GM21526 (cell line): ENCODE measurements at regions not wholly inside any gene's neighbourhood (a gene's known extent, or its start where the extent isn't known, plus 50 kb on each side); places are given as distances from the start of the nearest gene placed in this dataset.
"Not testable (repeated sequence)": the region's sequence is repeated elsewhere in the genome, so short reads cannot be mapped to it uniquely, and the experiment has no call there.

Source experiments
- ATAC-seq: cut with Tn5 transposase; IDR thresholded peaks from one replicate; pipeline ENCODE4 v1.9.1; 2021; ENCODE audit warnings: moderate library complexity; ENCODE audit not compliant: unreplicated experiment, low FRiP score

- no peak for ATAC-seq
Measured at GRCh38 chr4:107562316-107562715, 157.7 kb downstream of the PAPSS1 start.

DNA sequence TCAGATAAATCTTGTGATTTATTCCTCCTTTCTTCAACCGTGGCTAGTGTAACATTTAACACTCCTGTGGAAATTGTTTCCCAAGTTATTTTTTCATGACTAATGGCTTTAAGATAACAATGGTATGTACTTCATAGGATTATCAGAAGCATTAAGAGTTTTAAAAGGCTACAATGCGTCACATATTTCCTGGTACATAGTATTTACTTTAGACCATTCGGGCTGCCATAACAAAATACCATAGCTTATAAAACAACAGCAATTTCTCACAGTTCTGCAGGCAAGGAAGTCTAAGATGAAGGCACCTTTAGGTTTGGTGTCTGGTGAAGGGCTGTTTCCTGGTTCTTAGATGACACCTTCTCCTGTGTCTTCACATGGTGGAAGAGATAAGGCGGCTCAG, 158.6 kb downstream of the PAPSS1 start:
- no peak for ATAC-seq

DNA sequence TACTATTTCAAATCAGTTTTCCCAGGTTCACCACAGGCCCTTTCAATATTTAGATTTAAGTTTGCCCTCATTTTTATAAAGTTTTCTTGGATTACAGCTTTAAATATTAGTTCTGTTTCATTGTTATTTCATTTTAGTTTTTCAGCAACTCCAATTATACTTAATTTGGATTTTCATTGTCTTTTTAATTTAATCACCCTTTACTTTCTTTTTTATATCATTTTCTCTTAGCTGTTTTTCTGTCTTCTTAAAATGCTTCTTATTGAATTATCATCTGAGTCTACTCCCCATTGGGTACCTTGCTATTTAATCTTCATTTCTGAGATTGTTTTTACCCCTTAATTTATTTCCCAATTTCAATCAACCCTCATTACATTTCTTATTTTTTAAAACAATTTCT, 160.4 kb downstream of the PAPSS1 start:
- no peak for ATAC-seq

DNA sequence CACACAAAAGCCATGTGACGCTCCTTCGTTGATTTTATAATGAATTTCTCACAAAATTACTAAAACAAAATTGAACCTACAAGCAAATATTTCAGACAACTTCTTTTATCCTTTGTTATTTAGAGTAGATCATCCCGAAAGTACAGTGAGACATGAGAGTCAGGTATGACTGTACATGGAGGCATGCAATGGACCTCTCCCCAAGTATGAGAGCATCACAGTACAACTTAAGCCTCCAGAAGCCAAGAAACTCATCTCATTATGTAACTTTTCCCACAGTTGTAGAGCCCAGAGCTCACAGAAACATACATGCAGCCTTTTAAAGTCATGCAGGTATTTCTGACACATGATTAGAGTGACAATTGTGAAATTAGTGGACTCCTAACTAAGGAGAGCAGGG, 167.7 kb downstream of the PAPSS1 start:
- no peak for ATAC-seq

- ATAC-seq: no peak
Measured at GRCh38 chr4:107548211-107548905, 171.7 kb downstream of the PAPSS1 start.

DNA sequence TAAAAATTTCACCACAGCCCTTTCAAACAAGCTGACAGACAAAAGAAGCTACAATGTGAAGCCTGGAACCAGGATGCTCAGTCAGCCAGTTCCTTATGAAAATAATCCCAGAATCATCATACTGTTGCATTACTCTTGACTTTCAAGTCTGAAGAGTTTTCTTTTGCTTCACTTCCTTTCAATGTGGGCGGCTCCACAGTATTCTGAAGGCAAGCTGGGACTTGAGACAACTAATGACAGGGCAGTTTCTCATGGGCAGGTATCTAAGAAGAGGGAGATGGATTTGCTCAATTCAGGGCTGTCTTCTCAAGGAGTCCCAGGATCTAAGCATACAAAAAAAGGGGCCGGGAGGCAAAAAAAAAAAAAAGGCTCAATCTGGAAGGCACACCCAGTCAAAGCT, 173.4 kb downstream of the PAPSS1 start:
- ATAC-seq: no peak

- ATAC-seq: no peak
Measured at GRCh38 chr4:107541511-107541910, 178.5 kb downstream of the PAPSS1 start.

DNA sequence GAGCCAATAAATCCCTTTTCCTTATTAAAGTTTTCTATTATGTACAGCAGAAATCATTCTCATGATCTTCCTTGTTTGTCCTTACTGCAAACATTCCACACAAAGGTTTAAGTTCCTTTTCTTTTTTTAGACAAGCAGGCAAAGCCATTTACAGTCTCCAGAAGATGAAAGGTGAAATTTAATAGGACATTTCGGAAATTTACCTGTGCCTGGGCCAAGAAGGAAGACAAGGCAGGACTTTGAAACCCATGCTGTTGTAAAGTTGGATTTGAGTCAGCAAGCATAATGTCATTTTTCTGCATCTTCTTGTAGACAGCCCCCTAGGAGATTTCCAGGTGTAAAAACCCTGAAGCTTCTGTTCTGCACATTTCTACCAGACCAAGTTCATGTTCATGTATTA, 188.1 kb downstream of the PAPSS1 start:
- ATAC-seq: no peak

- ATAC-seq: no peak
Measured at GRCh38 chr4:107520368-107520767, 199.7 kb downstream of the PAPSS1 start.

DNA sequence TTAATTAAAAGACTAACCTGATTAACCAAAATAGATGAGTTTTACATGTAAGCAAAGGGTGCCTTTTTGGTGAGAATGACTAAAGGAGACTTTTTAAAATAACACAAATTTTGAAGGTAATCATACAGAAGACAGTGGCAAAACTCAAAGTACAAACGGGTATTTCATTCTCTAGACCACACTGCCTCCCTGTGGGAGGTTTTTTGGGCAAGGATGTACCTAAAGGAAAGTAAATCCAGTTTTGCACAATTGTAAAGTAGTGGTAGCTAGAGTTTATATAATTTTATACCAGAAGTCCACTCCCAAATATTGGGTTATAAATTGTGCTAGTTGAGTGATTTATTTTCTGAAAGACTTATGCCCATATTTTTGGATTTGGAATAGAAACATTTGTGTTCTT, 201.0 kb downstream of the PAPSS1 start:
- no peak for ATAC-seq

DNA sequence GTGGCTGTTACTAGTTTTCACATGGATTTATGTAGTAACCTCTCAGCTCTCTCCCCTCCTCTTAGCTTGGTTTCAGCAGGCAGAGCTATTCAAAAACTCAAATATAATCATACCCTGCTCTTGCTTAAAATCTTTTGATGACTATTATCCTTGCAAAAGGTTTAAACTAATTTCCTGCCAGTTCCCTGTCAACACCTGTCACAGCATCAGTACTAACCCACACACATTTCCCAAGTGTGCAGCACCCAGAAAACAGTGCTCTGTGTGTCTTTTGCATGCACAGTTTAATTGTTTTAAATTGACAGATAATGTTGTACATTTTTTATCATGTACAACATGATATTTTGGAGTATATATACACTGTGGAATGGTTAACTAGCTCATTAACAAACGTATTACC, 202.0 kb downstream of the PAPSS1 start:
- ATAC-seq: no peak

- ATAC-seq: no peak
Measured at GRCh38 chr4:107512549-107512948, 207.5 kb downstream of the PAPSS1 start.

GRCh38 chr4:107509615-107510014, 210.4 kb downstream of the PAPSS1 start:
- no peak for ATAC-seq

GRCh38 chr4:107500551-107500950, 219.5 kb downstream of the PAPSS1 start:
- ATAC-seq: no peak

- no peak for ATAC-seq
Measured at GRCh38 chr4:107497054-107497453, 223.0 kb downstream of the PAPSS1 start.

GRCh38 chr4:107492566-107492965, 227.5 kb downstream of the PAPSS1 start:
- ATAC-seq: no peak

DNA sequence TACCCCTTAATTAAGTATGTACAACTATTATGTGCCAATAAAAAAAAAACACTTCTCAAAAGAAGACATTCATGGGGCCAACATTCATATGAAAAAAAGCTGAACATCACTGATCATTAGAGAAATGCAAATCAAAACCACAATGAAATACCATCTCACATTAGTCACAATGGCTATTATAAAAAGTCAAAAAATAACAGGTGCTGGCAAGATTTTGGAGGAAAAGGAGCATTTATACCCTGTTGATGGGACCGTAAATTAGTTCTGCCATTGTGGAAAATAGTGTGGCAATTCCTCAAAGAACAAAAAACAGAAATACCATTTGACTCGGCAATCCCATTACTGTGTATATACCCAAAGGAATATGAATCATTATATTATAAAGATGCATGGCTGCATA, 229.9 kb downstream of the PAPSS1 start:
- no peak for ATAC-seq

DNA sequence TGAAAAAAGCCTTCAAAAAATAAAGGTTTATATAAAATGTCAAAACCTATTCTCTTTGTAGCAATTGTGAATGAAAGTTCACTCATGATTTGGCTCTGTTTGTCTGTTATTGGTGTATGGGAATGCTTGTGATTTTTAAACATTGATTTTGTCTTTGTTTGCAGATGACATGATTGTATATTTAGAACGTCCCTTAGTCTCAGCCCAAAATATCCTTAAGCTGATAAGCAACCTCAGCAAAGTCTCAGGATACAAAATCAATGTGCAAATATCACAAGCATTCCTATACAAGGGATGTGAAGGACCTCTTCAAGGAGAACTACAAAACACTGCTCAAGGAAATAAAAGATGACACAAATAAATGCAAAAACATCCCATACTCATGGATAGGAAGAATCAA, 236.4 kb downstream of the PAPSS1 start:
- ATAC-seq: not testable (repeated sequence)

- no peak for ATAC-seq
Measured at GRCh38 chr4:107482546-107482945, 237.5 kb downstream of the PAPSS1 start.

DNA sequence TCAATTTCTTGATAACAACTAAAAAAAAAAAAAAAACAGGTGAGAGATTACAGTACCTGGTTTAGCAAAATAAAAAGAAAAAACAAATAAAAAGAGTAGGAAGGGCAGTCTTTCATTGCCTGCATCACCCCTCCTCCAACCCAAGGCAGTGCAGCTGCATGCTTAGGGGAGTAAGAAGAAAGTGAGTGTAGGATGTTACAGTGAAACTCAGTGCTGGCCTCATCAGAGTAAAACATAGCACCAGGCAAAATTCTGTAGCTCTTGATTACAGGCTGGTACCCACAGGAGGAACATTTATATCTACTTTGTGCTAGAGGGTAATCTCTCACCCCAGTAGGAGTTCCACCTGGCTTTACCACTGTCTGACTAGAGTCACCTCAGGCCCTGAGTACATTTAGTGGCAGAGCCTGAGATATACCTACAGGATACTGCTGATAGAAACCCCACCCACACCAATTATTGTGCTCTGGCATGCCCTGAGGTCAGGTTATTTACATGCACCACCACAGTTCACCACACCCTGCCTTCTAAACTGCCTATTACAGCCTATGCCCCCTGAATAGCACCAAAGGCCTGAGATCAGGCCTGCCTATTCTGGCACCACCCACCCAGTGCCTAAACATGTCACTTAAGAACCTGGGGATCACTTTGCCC, 241.6 kb downstream of the PAPSS1 start:
- ATAC-seq: no peak

- no peak for ATAC-seq
Measured at GRCh38 chr4:107473126-107473525, 246.9 kb downstream of the PAPSS1 start.

GRCh38 chr4:107472265-107472948, 247.6 kb downstream of the PAPSS1 start:
- ATAC-seq: no peak
